HG02798 (cell line): ENCODE measurements at regions not wholly inside any gene's neighbourhood (a gene's known extent, or its start where the extent isn't known, plus 50 kb on each side); places are given as distances from the start of the nearest gene placed in this dataset.

Source experiments
- ATAC-seq: cut with Tn5 transposase; IDR thresholded peaks from one replicate; pipeline ENCODE4 v1.9.1; 2021; ENCODE audit warnings: mild to moderate bottlenecking; ENCODE audit not compliant: unreplicated experiment, poor library complexity

GRCh38 chr4:168021666-168022065, 70.7 kb upstream of the ANXA10 start:
- no peak for ATAC-seq

DNA sequence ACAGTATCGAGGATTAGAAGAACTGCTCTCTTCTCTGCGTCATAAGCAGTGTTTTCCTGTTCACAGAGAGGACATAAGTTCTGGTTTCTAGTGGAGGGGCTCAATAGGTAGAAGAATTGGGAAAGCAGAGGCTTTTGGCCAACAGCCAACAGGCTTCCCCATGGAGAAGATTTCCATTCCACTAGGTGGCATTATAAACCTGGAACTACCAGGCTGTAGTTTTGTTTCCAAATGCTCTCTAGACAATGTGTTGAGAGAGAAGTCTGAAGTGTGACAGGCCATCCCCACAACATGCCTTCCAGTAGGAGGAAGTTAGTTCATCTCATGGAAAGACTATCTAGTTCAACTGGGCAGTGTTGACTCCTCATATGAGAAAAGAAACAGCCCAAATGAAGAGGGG, 63.8 kb upstream of the ANXA10 start:
- ATAC-seq, result no peak

DNA sequence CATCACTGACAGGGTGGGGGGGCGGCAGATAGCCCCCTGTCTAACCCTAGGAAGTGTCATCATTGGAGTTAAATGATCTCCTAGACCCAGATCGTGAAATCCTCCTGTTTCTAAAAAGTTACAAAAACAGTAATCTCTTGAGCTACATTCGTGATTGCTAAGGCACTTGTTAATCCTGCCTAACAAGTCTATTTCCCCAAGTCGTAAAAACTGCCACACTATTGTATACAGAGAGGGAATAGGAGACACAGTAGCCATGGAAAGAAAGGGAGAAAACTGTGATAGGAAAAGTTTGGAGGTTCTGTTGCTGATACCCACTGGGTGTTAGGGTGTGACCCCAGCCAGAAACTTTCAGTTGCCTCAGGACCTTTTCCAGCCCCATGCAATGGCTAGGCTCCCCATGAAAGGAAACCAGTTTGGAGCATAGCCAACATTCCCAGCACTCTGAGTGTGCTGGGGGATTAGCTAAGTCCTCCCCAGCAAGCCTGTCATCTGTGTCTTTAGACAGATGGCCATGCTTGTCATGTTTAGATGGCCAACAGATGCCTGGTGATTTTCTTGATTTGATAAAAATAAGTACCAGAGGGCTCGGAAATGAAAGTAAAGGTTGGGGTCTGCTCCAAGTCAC, 63.3 kb upstream of the ANXA10 start:
- no peak for ATAC-seq

DNA sequence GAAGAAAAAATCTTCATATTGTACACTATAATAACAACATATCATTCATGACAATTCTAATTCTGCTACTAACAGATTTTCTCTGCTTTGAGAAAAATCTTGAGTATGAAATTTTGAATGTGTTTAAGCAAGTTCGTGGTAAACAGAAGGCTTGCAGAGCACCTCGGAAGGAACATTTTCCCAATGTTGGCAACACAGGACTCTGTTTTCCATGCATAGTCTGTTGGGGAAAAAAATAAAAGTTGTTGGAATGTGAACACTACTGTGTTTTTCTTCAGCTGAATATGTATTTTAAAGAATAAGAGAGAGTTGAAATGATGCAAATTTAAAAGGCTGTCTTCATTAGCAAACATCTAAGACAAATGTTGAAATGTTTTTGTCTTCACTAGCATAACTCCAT, 54.7 kb upstream of the ANXA10 start:
- no peak for ATAC-seq

- no peak for ATAC-seq
Observed at GRCh38 chr4:168039593-168039992, 52.7 kb upstream of the ANXA10 start.
